ENCODE measurements at regions not wholly inside any gene's neighbourhood (a gene's known extent, or its start where the extent isn't known, plus 50 kb on each side); places are given as distances from the start of the nearest gene placed in this dataset.

DNA sequence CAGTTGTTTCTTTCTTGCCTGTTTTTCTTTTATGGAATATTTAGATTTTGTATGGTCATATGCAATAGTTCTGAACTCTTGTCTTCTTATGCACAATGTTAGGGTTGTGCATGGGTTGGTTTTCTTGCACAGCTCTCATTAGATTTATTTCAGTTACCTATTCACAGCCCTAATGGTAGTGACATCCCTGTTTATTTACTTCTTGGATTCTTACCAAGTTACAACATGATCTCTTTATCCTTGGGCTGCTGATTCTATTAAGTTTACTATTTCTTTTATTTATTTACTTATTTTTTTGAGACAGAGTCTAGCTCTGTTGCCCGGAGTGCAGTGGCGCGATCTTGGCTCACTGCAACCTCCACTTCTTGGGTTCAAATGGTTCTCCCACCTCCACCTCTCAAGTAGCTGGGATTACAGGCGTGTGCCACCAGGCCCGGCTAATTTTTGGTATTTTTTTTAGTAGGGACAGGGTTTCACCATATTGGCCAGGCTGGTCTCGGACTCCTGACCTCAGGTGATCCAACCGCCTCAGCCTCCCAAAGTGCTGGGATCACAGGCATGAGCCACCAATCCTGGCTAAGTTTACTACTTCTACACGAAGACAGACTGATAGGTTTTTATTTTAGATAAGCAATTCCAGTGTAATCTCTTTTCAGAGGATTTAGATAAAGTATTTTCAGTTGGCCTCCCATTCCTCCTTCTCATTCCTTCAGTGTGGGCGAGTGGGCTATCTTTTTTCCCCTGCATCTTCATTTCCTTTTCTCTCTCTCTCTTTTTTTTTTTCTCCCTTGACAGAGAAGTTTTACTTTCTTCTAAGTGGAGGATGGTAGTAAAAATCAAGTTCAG lies 395.1 kb upstream of the RGS6 start:
- intact Hi-C loops (cut with DNase I, micrococcal nuclease), result no loop called here

DNA sequence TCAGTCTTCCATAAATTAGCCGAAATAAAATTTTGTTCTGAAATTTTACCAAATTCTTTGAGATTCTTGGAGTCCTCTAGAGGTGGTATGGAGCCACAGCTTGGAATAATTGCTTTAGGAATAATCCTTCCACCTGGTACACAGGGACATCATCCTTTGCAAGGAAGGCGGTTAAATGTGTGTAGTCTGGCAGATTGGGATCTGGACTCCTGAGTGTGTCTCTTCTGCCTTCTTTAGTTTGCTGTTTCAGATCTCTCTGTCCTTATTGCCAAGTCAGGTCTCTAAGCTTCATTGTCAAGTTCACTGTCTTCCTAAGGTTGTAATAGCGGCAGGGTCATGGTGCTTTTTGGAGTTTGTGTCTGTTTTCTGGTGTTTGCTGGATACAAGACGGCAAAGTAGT lies 393.9 kb upstream of the RGS6 start:
- TF ChIP-seq, protein P1, sequence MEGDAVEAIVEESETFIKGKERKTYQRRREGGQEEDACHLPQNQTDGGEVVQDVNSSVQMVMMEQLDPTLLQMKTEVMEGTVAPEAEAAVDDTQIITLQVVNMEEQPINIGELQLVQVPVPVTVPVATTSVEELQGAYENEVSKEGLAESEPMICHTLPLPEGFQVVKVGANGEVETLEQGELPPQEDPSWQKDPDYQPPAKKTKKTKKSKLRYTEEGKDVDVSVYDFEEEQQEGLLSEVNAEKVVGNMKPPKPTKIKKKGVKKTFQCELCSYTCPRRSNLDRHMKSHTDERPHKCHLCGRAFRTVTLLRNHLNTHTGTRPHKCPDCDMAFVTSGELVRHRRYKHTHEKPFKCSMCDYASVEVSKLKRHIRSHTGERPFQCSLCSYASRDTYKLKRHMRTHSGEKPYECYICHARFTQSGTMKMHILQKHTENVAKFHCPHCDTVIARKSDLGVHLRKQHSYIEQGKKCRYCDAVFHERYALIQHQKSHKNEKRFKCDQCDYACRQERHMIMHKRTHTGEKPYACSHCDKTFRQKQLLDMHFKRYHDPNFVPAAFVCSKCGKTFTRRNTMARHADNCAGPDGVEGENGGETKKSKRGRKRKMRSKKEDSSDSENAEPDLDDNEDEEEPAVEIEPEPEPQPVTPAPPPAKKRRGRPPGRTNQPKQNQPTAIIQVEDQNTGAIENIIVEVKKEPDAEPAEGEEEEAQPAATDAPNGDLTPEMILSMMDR (IDR thresholded peaks at IDR 0.05), result no peak
- no peaks in the 10 kb centered on the region for H3K36me3 Mint-ChIP-seq (ENCODE audit: low read depth)
- ATAC-seq (ENCODE audit: poor library complexity) (no peak), DNase-seq (no peak)
- no peaks in the 10 kb centered on the region for H3K9me3 Mint-ChIP-seq
- Histone ChIP-seq H3K4me3 (ENCODE audit: low read length) (no peak overlapping the region), H3K9me3 (ENCODE audit: control insufficient read depth in 1 of 2, insufficient read depth in 1 of 2, low read length in 2 of 2) (no peaks in the 10 kb centered on the region), H3K36me3 (ENCODE audit: insufficient read depth, low read length) (no peaks in the 10 kb centered on the region), H3K27me3 (ENCODE audit: control insufficient read depth in 1 of 2, insufficient read depth in 2 of 2, low read length in 2 of 2) (no peaks in the 10 kb centered on the region), H3K4me1 (ENCODE audit: insufficient read depth, low read length) (peaks cover 5% of the 10 kb centered on the region), H3K27ac (ENCODE audit: low read depth in 1 of 2, low read length in 2 of 2) (no peak overlapping the region)
- intact Hi-C loops (cut with DNase I, micrococcal nuclease), result no loop called here
- H3K4me3 Mint-ChIP-seq, result no peak overlapping the region
- CTCF ChIA-PET, result no interaction called here
- no peak overlapping the region for H3K27ac Mint-ChIP-seq
- H3K27me3 Mint-ChIP-seq, result no peaks in the 10 kb centered on the region
- POLR2A ChIA-PET, result interaction anchor here (1.1 kb wide), 1 partner anchor 17 kb away, joined by 3 read pairs; no protein-coding TSS in a partner anchor
- H3K4me1 Mint-ChIP-seq (ENCODE audit: low read depth), result peaks cover 34% of the 10 kb centered on the region

More for the DNA sequence above, 395.1 kb upstream of the RGS6 start:
- no peaks in the 10 kb centered on the region for H3K27me3 Mint-ChIP-seq
- no peaks in the 10 kb centered on the region for H3K9me3 ChIP-seq (ENCODE audit: control insufficient read depth in 1 of 2, insufficient read depth in 1 of 2, low read length in 2 of 2)
- no peak overlapping the region for H3K4me3 Mint-ChIP-seq
- H3K36me3 ChIP-seq (ENCODE audit: insufficient read depth, low read length), result no peaks in the 10 kb centered on the region
- H3K4me1 Mint-ChIP-seq (ENCODE audit: low read depth), result peaks cover 26% of the 10 kb centered on the region
- H3K36me3 Mint-ChIP-seq (ENCODE audit: low read depth), result peaks cover 8% of the 10 kb centered on the region
- H3K27ac Mint-ChIP-seq, result no peak overlapping the region
- H3K27ac ChIP-seq (ENCODE audit: low read depth in 1 of 2, low read length in 2 of 2), result no peak overlapping the region
- ATAC-seq (ENCODE audit: poor library complexity), result no peak
- no peak for DNase-seq
- ChIA-PET POLR2A (interaction anchor here (1.1 kb wide), 1 partner anchor 18 kb away, joined by 3 read pairs; no protein-coding TSS in a partner anchor), CTCF (interaction anchor here (0.5 kb wide), 1 partner anchor 10 kb away, joined by 4 read pairs; no protein-coding TSS in a partner anchor)
- H3K9me3 Mint-ChIP-seq, result no peaks in the 10 kb centered on the region
- peaks cover 2% of the 10 kb centered on the region for H3K4me1 ChIP-seq (ENCODE audit: insufficient read depth, low read length)
- no peak overlapping the region for H3K4me3 ChIP-seq (ENCODE audit: low read length)
- no peaks in the 10 kb centered on the region for H3K27me3 ChIP-seq (ENCODE audit: control insufficient read depth in 1 of 2, insufficient read depth in 2 of 2, low read length in 2 of 2)
- TF ChIP-seq, protein P1 (IDR thresholded peaks at IDR 0.05), result no peak

DNA sequence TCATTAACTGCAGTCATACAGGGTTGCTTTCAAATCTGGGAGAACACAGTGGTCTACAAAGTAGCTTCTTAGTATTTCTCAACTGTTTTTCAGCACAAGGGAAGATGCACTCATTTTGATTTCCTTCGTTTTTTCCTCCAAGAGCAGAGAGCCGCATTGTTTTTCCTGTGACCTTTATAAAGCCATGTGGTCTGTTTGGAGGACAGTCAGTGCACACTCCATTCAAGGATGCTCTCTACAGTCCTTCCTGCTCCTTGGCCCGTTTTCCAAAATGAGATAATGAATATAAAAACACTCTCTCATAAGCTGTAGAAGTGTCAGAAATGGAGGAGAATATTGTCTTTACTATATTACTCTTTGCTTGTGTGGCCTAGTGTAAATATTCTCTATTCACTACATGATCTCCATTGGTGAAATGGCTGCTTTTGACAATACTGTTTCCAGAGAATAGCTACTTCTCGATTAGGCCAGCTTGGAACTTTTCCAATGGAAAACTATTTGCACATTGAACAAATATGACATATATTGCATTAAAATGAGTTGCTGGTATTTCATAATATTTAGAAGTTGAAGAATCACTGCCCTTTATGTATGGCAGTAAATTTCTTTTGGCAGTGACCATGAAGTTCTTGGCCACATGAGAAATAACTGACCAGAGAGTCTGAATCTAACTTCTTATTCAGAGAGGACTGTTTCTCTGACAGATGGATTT lies 393.1 kb upstream of the RGS6 start:
- Histone ChIP-seq H3K27me3 (ENCODE audit: control insufficient read depth in 1 of 2, insufficient read depth in 2 of 2, low read length in 2 of 2) (no peaks in the 10 kb centered on the region), H3K36me3 (ENCODE audit: insufficient read depth, low read length) (no peaks in the 10 kb centered on the region), H3K4me1 (ENCODE audit: insufficient read depth, low read length) (peaks cover 5% of the 10 kb centered on the region), H3K4me3 (ENCODE audit: low read length) (no peak overlapping the region), H3K27ac (ENCODE audit: low read depth in 1 of 2, low read length in 2 of 2) (no peak overlapping the region), H3K9me3 (ENCODE audit: control insufficient read depth in 1 of 2, insufficient read depth in 1 of 2, low read length in 2 of 2) (no peaks in the 10 kb centered on the region)
- no peak overlapping the region for H3K27ac Mint-ChIP-seq
- no peaks in the 10 kb centered on the region for H3K27me3 Mint-ChIP-seq
- POLR2A ChIA-PET, result interaction anchor here (1.7 kb wide), 1 partner anchor 16 kb away, joined by 5 read pairs; no protein-coding TSS in a partner anchor
- CTCF ChIA-PET, result interaction anchor here (1.1 to 1.5 kb wide), 2 partner anchors 8 to 214 kb away, joined by 3 read pairs; no protein-coding TSS in a partner anchor
- H3K36me3 Mint-ChIP-seq (ENCODE audit: low read depth), result no peaks in the 10 kb centered on the region
- intact Hi-C loops (cut with DNase I, micrococcal nuclease), result no loop called here
- TF ChIP-seq, protein P1 (IDR thresholded peaks at IDR 0.05), result no peak
- no peak for DNase-seq
- ATAC-seq (ENCODE audit: poor library complexity), result no peak
- H3K9me3 Mint-ChIP-seq, result no peaks in the 10 kb centered on the region
- H3K4me1 Mint-ChIP-seq (ENCODE audit: low read depth), result peaks cover 35% of the 10 kb centered on the region
- no peak overlapping the region for H3K4me3 Mint-ChIP-seq
